ENCODE measurements at regions not wholly inside any gene's neighbourhood (a gene's known extent, or its start where the extent isn't known, plus 50 kb on each side); places are given as distances from the start of the nearest gene placed in this dataset.

- TF ChIP-seq CTCF (IDR thresholded peaks at IDR 0.05; ENCODE audit: insufficient read depth, low read depth, low read length): no peak
- no peak for TF ChIP-seq EZH2 (IDR thresholded peaks at IDR 0.05; ENCODE audit: insufficient read depth, low read length)
Observed at GRCh38 chr7:120156476-120156875, 116.5 kb upstream of the KCND2 start.

All from astrocyte (in vitro differentiated cells and primary cell).